ENCODE measurements at regions not wholly inside any gene's neighbourhood (a gene's known extent, or its start where the extent isn't known, plus 50 kb on each side); places are given as distances from the start of the nearest gene placed in this dataset.
"Not testable (repeated sequence)": the region's sequence is repeated elsewhere in the genome, so short reads cannot be mapped to it uniquely, and the experiment has no call there.

DNA sequence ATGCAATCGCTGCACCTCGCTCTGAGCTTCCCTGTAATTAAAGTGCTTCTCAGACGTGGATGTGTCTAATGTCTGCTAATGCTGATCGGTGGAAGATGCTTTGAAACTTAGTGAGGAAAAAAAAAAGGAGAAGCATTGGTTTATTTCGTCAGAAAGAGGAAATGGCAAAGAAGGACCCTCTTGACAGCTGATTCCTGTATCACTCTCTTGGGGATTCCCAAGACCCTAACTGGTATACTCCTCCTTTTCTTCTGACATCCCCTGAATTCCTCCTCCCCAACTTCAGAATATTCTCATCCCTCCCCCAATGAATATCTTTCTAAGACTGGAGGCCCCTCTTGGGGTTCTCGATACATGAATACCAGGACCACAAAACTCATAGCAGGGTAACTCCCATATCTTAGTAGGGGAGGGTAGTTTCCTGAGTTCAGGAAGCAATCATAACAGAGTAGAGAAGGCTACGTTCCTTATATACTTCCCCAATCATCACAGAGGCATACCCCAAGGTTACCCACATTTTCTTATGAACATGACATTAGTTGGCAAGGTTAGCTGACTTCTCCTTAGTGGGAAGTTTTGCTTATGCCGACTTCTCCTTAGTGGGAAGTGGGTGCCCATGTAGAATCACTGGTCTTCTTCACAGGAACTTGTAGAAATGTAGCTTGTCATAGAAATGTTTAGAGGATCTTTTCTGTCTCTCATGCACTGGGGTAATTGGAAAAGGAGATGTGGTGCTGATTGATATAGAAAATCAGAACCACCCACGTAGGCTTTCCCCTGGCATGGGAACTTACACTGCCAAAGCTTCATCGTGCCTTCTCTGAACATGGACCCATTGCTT is 63.8 kb upstream of the ATXN1 start:
- intact Hi-C loops (cut with DNase I): no loop called here
- Histone ChIP-seq H3K27me3 (ENCODE audit: low read depth) (no peaks in the 10 kb centered on the region), H3K27ac (no peak overlapping the region), H3K4me3 (no peak overlapping the region), H3K36me3 (no peaks in the 10 kb centered on the region), H3K4me1 (no peaks in the 10 kb centered on the region), H3K9me3 (no peaks in the 10 kb centered on the region)
- TF ChIP-seq, protein P1, sequence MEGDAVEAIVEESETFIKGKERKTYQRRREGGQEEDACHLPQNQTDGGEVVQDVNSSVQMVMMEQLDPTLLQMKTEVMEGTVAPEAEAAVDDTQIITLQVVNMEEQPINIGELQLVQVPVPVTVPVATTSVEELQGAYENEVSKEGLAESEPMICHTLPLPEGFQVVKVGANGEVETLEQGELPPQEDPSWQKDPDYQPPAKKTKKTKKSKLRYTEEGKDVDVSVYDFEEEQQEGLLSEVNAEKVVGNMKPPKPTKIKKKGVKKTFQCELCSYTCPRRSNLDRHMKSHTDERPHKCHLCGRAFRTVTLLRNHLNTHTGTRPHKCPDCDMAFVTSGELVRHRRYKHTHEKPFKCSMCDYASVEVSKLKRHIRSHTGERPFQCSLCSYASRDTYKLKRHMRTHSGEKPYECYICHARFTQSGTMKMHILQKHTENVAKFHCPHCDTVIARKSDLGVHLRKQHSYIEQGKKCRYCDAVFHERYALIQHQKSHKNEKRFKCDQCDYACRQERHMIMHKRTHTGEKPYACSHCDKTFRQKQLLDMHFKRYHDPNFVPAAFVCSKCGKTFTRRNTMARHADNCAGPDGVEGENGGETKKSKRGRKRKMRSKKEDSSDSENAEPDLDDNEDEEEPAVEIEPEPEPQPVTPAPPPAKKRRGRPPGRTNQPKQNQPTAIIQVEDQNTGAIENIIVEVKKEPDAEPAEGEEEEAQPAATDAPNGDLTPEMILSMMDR (IDR thresholded peaks at IDR 0.05): no peak
- ATAC-seq (no peak), DNase-seq (no peak)

- TF ChIP-seq, protein P1 (IDR thresholded peaks at IDR 0.05): no peak
- H3K27ac ChIP-seq: no peak overlapping the region
- no peak overlapping the region for H3K4me3 ChIP-seq
- no peaks in the 10 kb centered on the region for H3K4me1 ChIP-seq
- intact Hi-C loops (cut with DNase I): no loop called here
- H3K27me3 ChIP-seq (ENCODE audit: low read depth): no peaks in the 10 kb centered on the region
- no peak for DNase-seq
- H3K9me3 ChIP-seq: no peaks in the 10 kb centered on the region
- ATAC-seq: no peak
- H3K36me3 ChIP-seq: no peaks in the 10 kb centered on the region
These were observed 62.6 kb upstream of the ATXN1 start for GRCh38 chr6:16823718-16824352.

- TF ChIP-seq, protein P1 (IDR thresholded peaks at IDR 0.05): no peak
- no peak for DNase-seq
- intact Hi-C loops (cut with DNase I): no loop called here
- Histone ChIP-seq H3K4me1 (no peaks in the 10 kb centered on the region), H3K27ac (no peak overlapping the region), H3K4me3 (no peak overlapping the region), H3K9me3 (no peaks in the 10 kb centered on the region), H3K27me3 (ENCODE audit: low read depth) (no peaks in the 10 kb centered on the region), H3K36me3 (no peaks in the 10 kb centered on the region)
- ATAC-seq: no peak
These were observed 61.9 kb upstream of the ATXN1 start for GRCh38 chr6:16822975-16823717.

GRCh38 chr6:16822529-16822928 is 61.3 kb upstream of the ATXN1 start:
- ATAC-seq: no peak
- H3K27me3 ChIP-seq (ENCODE audit: low read depth): no peaks in the 10 kb centered on the region
- H3K36me3 ChIP-seq: no peaks in the 10 kb centered on the region
- TF ChIP-seq, protein P1 (IDR thresholded peaks at IDR 0.05): no peak
- no peak overlapping the region for H3K27ac ChIP-seq
- no peaks in the 10 kb centered on the region for H3K4me1 ChIP-seq
- no peak overlapping the region for H3K4me3 ChIP-seq
- no peak for DNase-seq
- intact Hi-C loops (cut with DNase I): no loop called here
- H3K9me3 ChIP-seq: no peaks in the 10 kb centered on the region

- intact Hi-C loops (cut with DNase I): no loop called here
- DNase-seq (no peak), ATAC-seq (no peak)
- no peaks in the 10 kb centered on the region for H3K4me1 ChIP-seq
- no peaks in the 10 kb centered on the region for H3K9me3 ChIP-seq
- TF ChIP-seq, protein P1 (IDR thresholded peaks at IDR 0.05): no peak
- no peaks in the 10 kb centered on the region for H3K36me3 ChIP-seq
- H3K4me3 ChIP-seq: no peak overlapping the region
- H3K27ac ChIP-seq: no peak overlapping the region
- no peaks in the 10 kb centered on the region for H3K27me3 ChIP-seq (ENCODE audit: low read depth)
These were observed 60.6 kb upstream of the ATXN1 start for GRCh38 chr6:16821834-16822264.

GRCh38 chr6:16820262-16820661 is 59.0 kb upstream of the ATXN1 start:
- H3K27me3 ChIP-seq (ENCODE audit: low read depth); intact Hi-C loops (cut with DNase I); H3K4me3 ChIP-seq; H3K9me3 ChIP-seq; ATAC-seq; H3K4me1 ChIP-seq; DNase-seq; H3K27ac ChIP-seq; H3K36me3 ChIP-seq: not testable (repeated sequence)

Data from lower lobe of right lung (tissue), 2 donors.